ENCODE measurements at regions not wholly inside any gene's neighbourhood (a gene's known extent, or its start where the extent isn't known, plus 50 kb on each side); places are given as distances from the start of the nearest gene placed in this dataset.

DNA sequence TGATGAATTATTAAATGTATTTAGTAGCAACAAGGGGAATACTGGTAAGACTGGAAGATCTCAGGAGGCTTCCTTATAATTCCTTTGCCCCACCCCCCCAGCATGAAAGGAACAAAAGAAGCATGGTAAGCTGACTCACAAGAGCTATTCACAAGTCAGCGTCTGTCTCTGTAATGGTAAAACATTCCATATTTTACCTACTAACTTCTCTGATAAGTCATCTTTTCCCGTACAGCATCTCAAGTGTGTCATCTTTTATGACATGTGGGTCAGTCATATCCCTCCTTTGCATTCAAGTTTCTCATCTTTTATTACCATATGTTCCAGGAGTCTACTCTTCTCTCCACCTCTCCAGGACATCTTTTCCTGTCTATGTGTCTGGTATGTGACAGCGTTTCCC, 241.3 kb downstream of the PLA2G4A start:
- TF ChIP-seq, protein P1, sequence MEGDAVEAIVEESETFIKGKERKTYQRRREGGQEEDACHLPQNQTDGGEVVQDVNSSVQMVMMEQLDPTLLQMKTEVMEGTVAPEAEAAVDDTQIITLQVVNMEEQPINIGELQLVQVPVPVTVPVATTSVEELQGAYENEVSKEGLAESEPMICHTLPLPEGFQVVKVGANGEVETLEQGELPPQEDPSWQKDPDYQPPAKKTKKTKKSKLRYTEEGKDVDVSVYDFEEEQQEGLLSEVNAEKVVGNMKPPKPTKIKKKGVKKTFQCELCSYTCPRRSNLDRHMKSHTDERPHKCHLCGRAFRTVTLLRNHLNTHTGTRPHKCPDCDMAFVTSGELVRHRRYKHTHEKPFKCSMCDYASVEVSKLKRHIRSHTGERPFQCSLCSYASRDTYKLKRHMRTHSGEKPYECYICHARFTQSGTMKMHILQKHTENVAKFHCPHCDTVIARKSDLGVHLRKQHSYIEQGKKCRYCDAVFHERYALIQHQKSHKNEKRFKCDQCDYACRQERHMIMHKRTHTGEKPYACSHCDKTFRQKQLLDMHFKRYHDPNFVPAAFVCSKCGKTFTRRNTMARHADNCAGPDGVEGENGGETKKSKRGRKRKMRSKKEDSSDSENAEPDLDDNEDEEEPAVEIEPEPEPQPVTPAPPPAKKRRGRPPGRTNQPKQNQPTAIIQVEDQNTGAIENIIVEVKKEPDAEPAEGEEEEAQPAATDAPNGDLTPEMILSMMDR (IDR thresholded peaks at IDR 0.05; ENCODE audit: low read depth, low read length), result no peak
- no peak for TF ChIP-seq EZH2phosphoT487 (IDR thresholded peaks at IDR 0.05; ENCODE audit: low read depth)

Data from OCI-LY3 (cell line).